Amygdala (tissue), 56 donors: ENCODE measurements at regions not wholly inside any gene's neighbourhood (a gene's known extent, or its start where the extent isn't known, plus 50 kb on each side); places are given as distances from the start of the nearest gene placed in this dataset.

Experiments
- DNase-seq, 56 donors: peaks; one replicate each; lab custom pipeline; 2025; lab: John Stamatoyannopoulos, UW

GRCh38 chr1:36584874-36585453, 102.3 kb upstream of the CSF3R start:
- DNase-seq: no peak

GRCh38 chr1:36583980-36584782, 101.5 kb upstream of the CSF3R start:
- DNase-seq: peak in 6 of 56 donors; percentile 5 to 40 (median 8)

GRCh38 chr1:36583080-36583479, 100.4 kb upstream of the CSF3R start:
- DNase-seq: no peak

- DNase-seq: no peak
These were observed 99.5 kb upstream of the CSF3R start for GRCh38 chr1:36582066-36582755.

GRCh38 chr1:36580524-36580923, 97.8 kb upstream of the CSF3R start:
- DNase-seq: no peak

GRCh38 chr1:36579039-36579438, 96.3 kb upstream of the CSF3R start:
- DNase-seq: no peak

- DNase-seq: no peak
These were observed 93.9 kb upstream of the CSF3R start for GRCh38 chr1:36576551-36577110.

- peak in 41 of 56 donors; percentile 4 to 68 (median 26) for DNase-seq
These were observed 93.4 kb upstream of the CSF3R start for GRCh38 chr1:36576118-36576517.

- DNase-seq: no peak
These were observed 90.7 kb upstream of the CSF3R start for GRCh38 chr1:36573445-36573844.

- DNase-seq: no peak
These were observed 90.2 kb upstream of the CSF3R start for GRCh38 chr1:36572906-36573305.

- DNase-seq: no peak
These were observed 89.5 kb upstream of the CSF3R start for GRCh38 chr1:36572142-36572715.

- no peak for DNase-seq
These were observed 88.4 kb upstream of the CSF3R start for GRCh38 chr1:36571106-36571505.

- DNase-seq: no peak
These were observed 87.9 kb upstream of the CSF3R start for GRCh38 chr1:36570478-36571060.

GRCh38 chr1:36570006-36570405, 87.3 kb upstream of the CSF3R start:
- no peak for DNase-seq

- DNase-seq: no peak
These were observed 85.1 kb upstream of the CSF3R start for GRCh38 chr1:36567601-36568341.

- DNase-seq: no peak
These were observed 83.1 kb upstream of the CSF3R start for GRCh38 chr1:36565576-36566501.

GRCh38 chr1:36562181-36562685, 79.5 kb upstream of the CSF3R start:
- no peak for DNase-seq

GRCh38 chr1:36561361-36561724, 78.6 kb upstream of the CSF3R start:
- DNase-seq: no peak
